DND-41 (cell line): ENCODE measurements at regions not wholly inside any gene's neighbourhood (a gene's known extent, or its start where the extent isn't known, plus 50 kb on each side); places are given as distances from the start of the nearest gene placed in this dataset.

ENCODE experiments used
- CTCF ChIP-seq: IDR thresholded peaks from 2 replicates; pipeline ENCODE4 v1.5.1; 2012; ENCODE audit warnings: borderline replicate concordance, low read length, moderate library complexity, mild to moderate bottlenecking; ENCODE audit not compliant: poor library complexity, severe bottlenecking; ENCODE audit errors: extremely low read depth
- EZH2 ChIP-seq: IDR thresholded peaks from 3 replicates; pipeline ENCODE4 v1.6.1; 2012; ENCODE audit warnings: borderline replicate concordance, low read depth, mild to moderate bottlenecking, moderate library complexity, low read length, inconsistent platforms; ENCODE audit not compliant: severe bottlenecking

- no peak for TF ChIP-seq CTCF
- no peak for TF ChIP-seq EZH2
Measured at GRCh38 chr2:51919395-51919794, 887.5 kb upstream of the NRXN1 start.
